ENCODE measurements at regions not wholly inside any gene's neighbourhood (a gene's known extent, or its start where the extent isn't known, plus 50 kb on each side); places are given as distances from the start of the nearest gene placed in this dataset.

DNA sequence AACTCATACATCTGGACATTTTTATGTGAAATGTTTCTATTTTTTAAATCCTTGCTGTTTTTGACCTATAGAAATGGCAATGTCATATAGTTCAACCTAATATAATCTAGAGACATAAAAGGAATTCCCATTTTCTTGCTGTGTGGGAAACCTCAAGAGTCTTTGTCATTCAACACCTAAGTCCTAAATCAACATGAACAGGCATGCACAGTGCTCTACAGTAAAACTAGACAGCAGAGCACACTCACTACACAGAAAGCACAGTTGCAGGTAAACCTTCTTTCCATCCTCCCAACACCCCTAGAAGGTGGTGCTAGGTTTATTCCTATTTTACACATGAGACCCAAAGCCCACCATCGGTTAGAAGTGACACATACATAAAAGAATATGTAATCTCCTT lies 79.1 kb upstream of the C1QTNF7 start:
- TF ChIP-seq NRF1 (conservative IDR thresholded peaks at IDR 0.05; ENCODE audit: low read depth, low read length) (no peak), TCF7 (IDR thresholded peaks at IDR 0.05; ENCODE audit: borderline replicate concordance) (no peak), ETV6 (conservative IDR thresholded peaks at IDR 0.05 in 1 of 2, IDR thresholded peaks at IDR 0.05 in 1 of 2; ENCODE audit: borderline replicate concordance in 1 of 2, low read depth in 1 of 2) (no peak), CBX5 (IDR thresholded peaks at IDR 0.05; ENCODE audit: low read depth) (no peak), EP300 (IDR thresholded peaks at IDR 0.05; ENCODE audit: borderline replicate concordance in 1 of 2, control insufficient read depth in 1 of 2, low read depth in 2 of 2, low read length in 2 of 2) (no peak), RAD21 (IDR thresholded peaks at IDR 0.05; ENCODE audit: insufficient read depth, low read depth, low read length) (no peak), ZNF274 (IDR thresholded peaks at IDR 0.05; ENCODE audit: insufficient read depth, insufficient read length) (no peak), JUNB (IDR thresholded peaks at IDR 0.05) (no peak)
- TF ChIP-seq, protein P1, sequence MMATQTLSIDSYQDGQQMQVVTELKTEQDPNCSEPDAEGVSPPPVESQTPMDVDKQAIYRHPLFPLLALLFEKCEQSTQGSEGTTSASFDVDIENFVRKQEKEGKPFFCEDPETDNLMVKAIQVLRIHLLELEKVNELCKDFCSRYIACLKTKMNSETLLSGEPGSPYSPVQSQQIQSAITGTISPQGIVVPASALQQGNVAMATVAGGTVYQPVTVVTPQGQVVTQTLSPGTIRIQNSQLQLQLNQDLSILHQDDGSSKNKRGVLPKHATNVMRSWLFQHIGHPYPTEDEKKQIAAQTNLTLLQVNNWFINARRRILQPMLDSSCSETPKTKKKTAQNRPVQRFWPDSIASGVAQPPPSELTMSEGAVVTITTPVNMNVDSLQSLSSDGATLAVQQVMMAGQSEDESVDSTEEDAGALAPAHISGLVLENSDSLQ (IDR thresholded peaks at IDR 0.05), result no peak
- TF ChIP-seq, protein P2, sequence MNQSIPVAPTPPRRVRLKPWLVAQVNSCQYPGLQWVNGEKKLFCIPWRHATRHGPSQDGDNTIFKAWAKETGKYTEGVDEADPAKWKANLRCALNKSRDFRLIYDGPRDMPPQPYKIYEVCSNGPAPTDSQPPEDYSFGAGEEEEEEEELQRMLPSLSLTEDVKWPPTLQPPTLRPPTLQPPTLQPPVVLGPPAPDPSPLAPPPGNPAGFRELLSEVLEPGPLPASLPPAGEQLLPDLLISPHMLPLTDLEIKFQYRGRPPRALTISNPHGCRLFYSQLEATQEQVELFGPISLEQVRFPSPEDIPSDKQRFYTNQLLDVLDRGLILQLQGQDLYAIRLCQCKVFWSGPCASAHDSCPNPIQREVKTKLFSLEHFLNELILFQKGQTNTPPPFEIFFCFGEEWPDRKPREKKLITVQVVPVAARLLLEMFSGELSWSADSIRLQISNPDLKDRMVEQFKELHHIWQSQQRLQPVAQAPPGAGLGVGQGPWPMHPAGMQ (IDR thresholded peaks at IDR 0.05; ENCODE audit: borderline replicate concordance), result no peak
- TF ChIP-seq, protein P3, sequence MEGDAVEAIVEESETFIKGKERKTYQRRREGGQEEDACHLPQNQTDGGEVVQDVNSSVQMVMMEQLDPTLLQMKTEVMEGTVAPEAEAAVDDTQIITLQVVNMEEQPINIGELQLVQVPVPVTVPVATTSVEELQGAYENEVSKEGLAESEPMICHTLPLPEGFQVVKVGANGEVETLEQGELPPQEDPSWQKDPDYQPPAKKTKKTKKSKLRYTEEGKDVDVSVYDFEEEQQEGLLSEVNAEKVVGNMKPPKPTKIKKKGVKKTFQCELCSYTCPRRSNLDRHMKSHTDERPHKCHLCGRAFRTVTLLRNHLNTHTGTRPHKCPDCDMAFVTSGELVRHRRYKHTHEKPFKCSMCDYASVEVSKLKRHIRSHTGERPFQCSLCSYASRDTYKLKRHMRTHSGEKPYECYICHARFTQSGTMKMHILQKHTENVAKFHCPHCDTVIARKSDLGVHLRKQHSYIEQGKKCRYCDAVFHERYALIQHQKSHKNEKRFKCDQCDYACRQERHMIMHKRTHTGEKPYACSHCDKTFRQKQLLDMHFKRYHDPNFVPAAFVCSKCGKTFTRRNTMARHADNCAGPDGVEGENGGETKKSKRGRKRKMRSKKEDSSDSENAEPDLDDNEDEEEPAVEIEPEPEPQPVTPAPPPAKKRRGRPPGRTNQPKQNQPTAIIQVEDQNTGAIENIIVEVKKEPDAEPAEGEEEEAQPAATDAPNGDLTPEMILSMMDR (IDR thresholded peaks at IDR 0.05 in 2 of 3, conservative IDR thresholded peaks at IDR 0.05 in 1 of 3; ENCODE audit: control insufficient read depth in 2 of 3, extremely low read depth in 1 of 3, insufficient read depth in 1 of 3, low read depth in 3 of 3, low read length in 3 of 3), result no peak
